LHCN-M2 (cell line): ENCODE measurements at regions not wholly inside any gene's neighbourhood (a gene's known extent, or its start where the extent isn't known, plus 50 kb on each side); places are given as distances from the start of the nearest gene placed in this dataset.
A peak's percentile ranks its signal among the peaks of the same experiment; 100 is the strongest.
"Not testable (repeated sequence)": the region's sequence is repeated elsewhere in the genome, so short reads cannot be mapped to it uniquely, and the experiment has no call there.

Experiments used
- DNase-seq: peaks from one replicate; pipeline ENCODE4 v3.0.0-alpha.2; 2012; ENCODE audit warnings: low read depth

GRCh38 chr12:94916663-94917062, 86.8 kb downstream of the NDUFA12 start:
- DNase-seq: no peak

- no peak for DNase-seq
These were observed 93.8 kb downstream of the NDUFA12 start for GRCh38 chr12:94909663-94910062.

- DNase-seq: not testable (repeated sequence)
These were observed 97.7 kb downstream of the NDUFA12 start for GRCh38 chr12:94905749-94906148.

- DNase-seq: no peak
These were observed 103.0 kb downstream of the NDUFA12 start for GRCh38 chr12:94900496-94900895.

- no peak for DNase-seq
These were observed 105.1 kb downstream of the NDUFA12 start for GRCh38 chr12:94898388-94898787.

- no peak for DNase-seq
These were observed 110.8 kb downstream of the NDUFA12 start for GRCh38 chr12:94892544-94893267.

GRCh38 chr12:94889445-94890210, 113.9 kb downstream of the NDUFA12 start:
- no peak for DNase-seq

GRCh38 chr12:94879542-94879941, 124.0 kb downstream of the NDUFA12 start:
- DNase-seq: peak; percentile 16

- DNase-seq: peak; percentile 12
These were observed 128.0 kb downstream of the NDUFA12 start for GRCh38 chr12:94875525-94875924.

GRCh38 chr12:94874518-94875302, 128.8 kb downstream of the NDUFA12 start:
- DNase-seq: no peak

GRCh38 chr12:94873734-94874517, 129.6 kb downstream of the NDUFA12 start:
- no peak for DNase-seq

- no peak for DNase-seq
These were observed 130.3 kb downstream of the NDUFA12 start for GRCh38 chr12:94872971-94873733.

- no peak for DNase-seq
These were observed 130.9 kb downstream of the NDUFA12 start for GRCh38 chr12:94872671-94872970.

- no peak for DNase-seq
These were observed 131.4 kb downstream of the NDUFA12 start for GRCh38 chr12:94872007-94872653.

GRCh38 chr12:94870511-94870910, 133.0 kb downstream of the NDUFA12 start:
- no peak for DNase-seq

- no peak for DNase-seq
These were observed 135.3 kb downstream of the NDUFA12 start for GRCh38 chr12:94868161-94868560.

GRCh38 chr12:94867066-94867855, 136.2 kb downstream of the NDUFA12 start:
- peak; percentile 62 for DNase-seq

- DNase-seq: no peak
These were observed 138.5 kb downstream of the NDUFA12 start for GRCh38 chr12:94864987-94865386.

GRCh38 chr12:94863321-94864035, 140.0 kb downstream of the NDUFA12 start:
- no peak for DNase-seq
